Stimulated activated naive CD8-positive, alpha-beta T cell treated with anti-CD3 and anti-CD28 coated beads, Interleukin-15, Interleukin-2, amounts not matched to agents 100 ng/mL and 50 ng/mL, for 24 hours (primary cell): ENCODE measurements at regions not wholly inside any gene's neighbourhood (a gene's known extent, or its start where the extent isn't known, plus 50 kb on each side); places are given as distances from the start of the nearest gene placed in this dataset.
"Not testable (repeated sequence)": the region's sequence is repeated elsewhere in the genome, so short reads cannot be mapped to it uniquely, and the experiment has no call there.

Source experiments
- H3K27ac Mint-ChIP-seq: one replicate; pipeline ENCODE4 v1.8.0; 2021; ENCODE audit warnings: mild to moderate bottlenecking, mixed read lengths
- H3K27me3 Mint-ChIP-seq: one replicate; pipeline ENCODE4 v1.8.0; 2021; ENCODE audit warnings: mixed read lengths
- H3K36me3 Mint-ChIP-seq: one replicate; pipeline ENCODE4 v1.8.0; 2021; ENCODE audit warnings: low read depth, mixed read lengths
- H3K4me1 Mint-ChIP-seq: one replicate; pipeline ENCODE4 v1.8.0; 2021; ENCODE audit warnings: low read depth, mixed read lengths
- H3K4me3 Mint-ChIP-seq: one replicate; pipeline ENCODE4 v1.8.0; 2021; ENCODE audit warnings: mild to moderate bottlenecking, mixed read lengths
- H3K9me3 Mint-ChIP-seq: one replicate; pipeline ENCODE4 v1.8.0; 2021; ENCODE audit warnings: mixed read lengths

DNA sequence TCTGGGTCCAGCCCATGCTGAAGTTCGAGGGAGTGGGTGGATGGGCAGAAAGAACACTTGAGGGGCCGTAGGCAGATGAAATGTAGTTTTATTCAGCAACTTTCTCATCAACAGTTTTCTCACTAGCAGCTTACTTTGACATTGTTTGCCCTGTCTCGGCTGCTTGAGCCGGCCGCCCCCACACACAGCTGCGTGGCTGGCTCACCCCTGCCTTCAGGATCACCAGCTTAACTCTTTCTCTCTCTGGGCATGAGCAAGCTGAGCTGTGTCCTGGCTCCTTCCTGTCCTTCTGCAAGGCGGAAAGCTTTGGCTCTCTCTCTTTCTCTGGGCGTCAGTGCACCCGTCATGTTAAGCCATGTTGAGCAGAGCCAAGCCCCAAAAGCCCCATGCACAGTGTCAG, 104.4 kb upstream of the GNG12 start:
- no peak overlapping the region for H3K4me3 Mint-ChIP-seq
- H3K27me3 Mint-ChIP-seq, result peaks cover 13% of the 10 kb centered on the region
- no peaks in the 10 kb centered on the region for H3K4me1 Mint-ChIP-seq
- H3K27ac Mint-ChIP-seq, result no peak overlapping the region
- H3K9me3 Mint-ChIP-seq, result no peaks in the 10 kb centered on the region
- no peaks in the 10 kb centered on the region for H3K36me3 Mint-ChIP-seq

DNA sequence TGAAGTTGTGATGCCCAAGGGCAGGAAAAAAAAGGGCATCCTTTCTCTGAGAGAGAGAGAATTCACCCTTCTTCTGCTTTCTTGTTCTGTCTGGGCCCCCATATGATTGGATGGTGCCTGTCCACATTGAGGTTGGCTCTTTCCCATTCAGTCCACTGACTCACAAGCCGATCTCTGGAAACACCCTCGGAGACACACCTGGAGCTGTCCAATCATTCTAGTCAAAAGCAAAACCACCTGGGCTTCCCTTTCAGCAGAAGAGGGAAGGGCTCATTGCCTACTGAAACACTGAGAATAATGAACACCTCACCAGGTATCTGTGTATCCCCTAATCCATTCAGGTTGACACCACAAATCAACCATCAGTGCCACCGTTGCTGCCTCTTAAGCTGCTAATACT, 103.7 kb upstream of the GNG12 start:
- Mint-ChIP-seq H3K36me3 (no peaks in the 10 kb centered on the region), H3K4me1 (no peaks in the 10 kb centered on the region), H3K27ac (no peak overlapping the region), H3K4me3 (no peak overlapping the region), H3K9me3 (no peaks in the 10 kb centered on the region), H3K27me3 (peaks cover 17% of the 10 kb centered on the region)

DNA sequence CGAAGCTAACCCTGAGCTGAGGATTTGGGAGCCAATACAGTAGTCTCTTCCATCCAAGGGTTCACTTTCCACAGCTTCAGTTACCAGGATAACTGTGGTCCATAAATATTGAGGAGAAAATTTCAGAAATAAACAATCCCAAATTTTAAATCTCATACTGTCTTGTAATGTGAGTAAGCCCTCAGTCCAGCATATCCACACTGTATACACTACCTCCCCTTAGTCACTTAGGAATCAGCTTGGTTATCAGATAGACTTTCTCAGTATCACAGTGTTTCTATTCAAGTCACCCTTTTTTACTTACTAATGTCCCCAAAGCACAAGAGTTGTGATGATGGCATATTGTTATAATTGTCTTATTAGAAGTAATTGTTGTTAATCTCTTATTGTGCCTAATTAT, 102.3 kb upstream of the GNG12 start:
- Mint-ChIP-seq H3K4me3 (no peak overlapping the region), H3K4me1 (no peaks in the 10 kb centered on the region), H3K36me3 (no peaks in the 10 kb centered on the region), H3K9me3 (no peaks in the 10 kb centered on the region), H3K27me3 (peaks cover 20% of the 10 kb centered on the region), H3K27ac (no peak overlapping the region)

DNA sequence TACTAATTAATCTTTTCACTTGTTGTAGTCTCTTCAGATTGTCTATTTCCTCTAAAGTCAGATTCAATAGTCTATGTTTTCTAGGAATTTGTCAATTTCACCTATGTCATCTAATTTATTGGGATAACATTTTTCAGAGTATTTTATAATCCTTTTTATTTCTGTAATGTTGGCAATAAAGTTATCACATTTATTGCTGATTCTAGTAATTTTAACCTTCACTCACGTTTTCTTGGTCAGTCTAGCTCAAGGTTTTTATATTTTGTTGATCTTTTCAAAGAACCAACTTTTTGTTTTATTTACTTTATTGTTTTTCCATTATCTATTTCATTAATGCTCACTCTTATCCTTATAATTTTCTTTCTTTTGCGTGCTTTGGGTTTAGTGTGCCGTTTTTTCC, 97.9 kb upstream of the GNG12 start:
- H3K27me3 Mint-ChIP-seq, result peaks cover 18% of the 10 kb centered on the region
- no peak overlapping the region for H3K27ac Mint-ChIP-seq
- H3K4me1 Mint-ChIP-seq, result no peaks in the 10 kb centered on the region
- H3K9me3 Mint-ChIP-seq, result no peaks in the 10 kb centered on the region
- H3K36me3 Mint-ChIP-seq, result no peaks in the 10 kb centered on the region
- H3K4me3 Mint-ChIP-seq, result no peak overlapping the region

DNA sequence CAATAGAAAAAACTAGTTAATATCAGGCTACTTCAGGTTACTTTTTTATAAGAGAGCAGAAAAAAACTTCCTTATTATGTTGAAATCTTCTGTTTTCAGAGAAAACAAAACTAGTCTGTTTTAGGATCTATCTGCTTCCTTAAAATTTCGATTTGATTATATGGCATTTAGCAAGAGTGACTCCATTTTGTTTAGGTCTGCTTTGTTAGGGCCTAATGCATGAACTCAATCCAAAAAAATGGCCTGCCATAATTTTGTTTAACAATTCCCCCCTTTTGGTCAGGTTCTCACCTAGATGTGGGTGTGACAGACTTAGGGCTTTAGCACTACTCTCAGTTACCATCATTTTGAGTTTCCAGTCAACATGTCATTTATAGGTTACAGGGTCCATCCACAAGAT, 89.8 kb upstream of the GNG12 start:
- no peaks in the 10 kb centered on the region for H3K9me3 Mint-ChIP-seq
- H3K4me1 Mint-ChIP-seq, result no peaks in the 10 kb centered on the region
- no peak overlapping the region for H3K27ac Mint-ChIP-seq
- H3K27me3 Mint-ChIP-seq, result peaks cover 3% of the 10 kb centered on the region
- H3K4me3 Mint-ChIP-seq, result no peak overlapping the region
- H3K36me3 Mint-ChIP-seq, result no peaks in the 10 kb centered on the region

DNA sequence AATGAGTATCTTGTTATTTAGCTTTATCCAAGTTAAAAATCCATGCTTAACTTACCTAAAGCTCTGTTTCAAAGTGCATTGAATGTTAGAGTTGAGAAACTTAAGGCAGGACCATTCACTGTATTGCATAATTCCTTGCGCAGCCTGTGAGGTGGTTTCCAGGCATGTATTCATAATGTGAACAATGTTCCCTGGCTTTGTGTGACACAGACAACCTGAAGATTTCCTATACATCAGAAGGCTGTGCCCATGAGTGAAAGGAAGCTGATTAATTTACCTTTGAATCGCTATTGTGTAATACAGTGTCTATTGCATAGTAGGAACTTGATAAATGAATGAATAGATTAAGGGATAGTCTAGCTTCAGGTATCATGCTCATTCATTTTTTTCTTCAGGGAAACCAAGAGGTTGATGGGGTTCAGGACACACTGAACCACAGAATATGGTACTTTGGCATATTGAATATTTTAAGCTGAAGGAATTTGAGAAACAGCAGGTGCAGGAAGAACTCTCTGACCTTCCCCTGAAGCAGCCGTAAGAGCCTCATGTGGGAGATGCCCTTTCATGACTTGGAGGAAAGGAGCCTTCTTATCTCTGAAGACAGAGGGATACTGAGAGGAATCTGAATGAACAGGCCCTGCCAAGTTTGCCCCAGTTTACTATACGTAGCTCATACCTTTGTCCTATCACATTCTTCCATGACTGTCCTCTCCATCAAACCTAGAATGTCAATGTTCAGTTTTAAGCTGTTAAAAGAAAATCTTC, 88.6 kb upstream of the GNG12 start:
- H3K4me3 Mint-ChIP-seq, result no peak overlapping the region
- H3K27ac Mint-ChIP-seq, result no peak overlapping the region
- H3K27me3 Mint-ChIP-seq, result peaks cover 3% of the 10 kb centered on the region
- no peaks in the 10 kb centered on the region for H3K36me3 Mint-ChIP-seq
- H3K9me3 Mint-ChIP-seq, result no peaks in the 10 kb centered on the region
- no peaks in the 10 kb centered on the region for H3K4me1 Mint-ChIP-seq

DNA sequence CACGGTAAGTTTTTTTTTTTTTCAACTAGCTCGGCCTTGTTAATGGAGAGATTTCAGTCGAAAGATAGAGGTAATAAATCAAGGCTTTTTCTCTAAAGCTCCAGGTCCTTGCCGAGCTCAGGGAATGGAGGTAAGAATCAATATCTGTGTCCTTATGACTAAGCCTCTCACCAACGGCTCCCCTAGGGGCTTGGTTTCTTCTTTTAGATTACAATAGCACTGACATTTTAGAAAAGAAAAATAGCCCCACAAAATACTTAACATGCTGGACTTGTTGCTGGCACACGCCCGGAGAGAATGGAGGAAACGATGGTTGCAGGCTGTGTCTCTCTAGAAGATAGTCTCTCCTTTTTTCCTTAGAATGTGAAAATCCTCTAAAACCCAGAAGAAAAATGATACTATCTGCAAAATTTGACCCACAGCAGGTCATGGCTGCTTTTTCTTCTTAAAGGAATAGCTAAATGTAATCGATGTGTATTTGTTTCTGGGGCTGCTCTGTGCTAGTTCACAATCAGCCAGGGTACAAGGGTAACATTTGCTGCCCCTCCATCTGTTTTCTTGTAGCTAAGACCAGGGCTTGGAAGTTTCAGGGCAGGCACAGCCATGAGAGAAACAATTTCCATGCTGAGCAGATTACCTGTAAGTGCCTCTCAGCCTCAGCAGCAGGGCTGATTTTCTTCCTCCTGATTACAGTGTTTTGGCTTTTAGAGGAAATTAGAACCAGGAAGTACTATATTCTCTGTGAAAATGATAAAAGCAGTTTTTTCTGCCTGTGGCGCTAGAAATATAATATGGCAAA, 86.2 kb upstream of the GNG12 start:
- Mint-ChIP-seq H3K27me3 (peaks cover 3% of the 10 kb centered on the region), H3K36me3 (no peaks in the 10 kb centered on the region), H3K27ac (no peak overlapping the region), H3K4me1 (no peaks in the 10 kb centered on the region), H3K4me3 (no peak overlapping the region), H3K9me3 (no peaks in the 10 kb centered on the region)

DNA sequence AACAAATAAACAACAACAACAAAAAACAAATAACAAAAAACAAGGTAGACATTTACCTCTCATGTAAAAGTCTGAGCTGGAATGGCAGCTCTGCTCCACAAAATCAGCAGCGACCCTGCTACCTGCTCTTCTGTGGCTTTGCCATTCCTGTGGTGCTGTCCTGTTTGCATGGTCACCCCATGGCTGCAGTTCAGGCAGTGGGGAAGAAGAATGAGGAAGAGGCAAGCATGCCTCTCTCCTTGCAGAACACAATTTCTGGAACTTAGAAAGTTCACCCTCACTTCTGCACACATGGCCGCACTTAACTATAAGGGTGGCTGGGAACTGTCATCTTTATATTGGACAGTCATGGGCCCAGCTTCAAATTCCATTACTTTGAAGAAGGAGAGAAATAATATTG, 84.8 kb upstream of the GNG12 start:
- no peaks in the 10 kb centered on the region for H3K4me1 Mint-ChIP-seq
- H3K4me3 Mint-ChIP-seq, result no peak overlapping the region
- peaks cover 3% of the 10 kb centered on the region for H3K27me3 Mint-ChIP-seq
- no peaks in the 10 kb centered on the region for H3K9me3 Mint-ChIP-seq
- H3K36me3 Mint-ChIP-seq, result no peaks in the 10 kb centered on the region
- no peak overlapping the region for H3K27ac Mint-ChIP-seq

DNA sequence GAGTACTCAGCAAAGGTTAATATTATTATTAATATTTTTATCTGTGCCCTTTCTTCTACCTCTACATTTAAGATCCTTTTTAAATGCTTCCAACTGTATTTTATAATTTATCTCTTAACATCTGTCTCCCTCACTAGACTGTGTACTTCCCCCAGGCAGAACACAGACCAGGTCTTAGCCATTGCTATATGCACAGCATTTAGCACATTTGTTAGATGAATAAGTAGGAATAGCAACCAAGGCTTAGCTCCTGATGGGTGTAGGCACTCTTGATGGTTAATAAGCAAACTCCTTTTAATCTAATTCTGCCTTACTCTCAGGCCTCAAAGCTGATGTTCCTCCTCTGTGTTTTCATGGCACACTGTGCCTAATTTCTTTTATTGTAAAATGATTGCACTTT, 83.7 kb upstream of the GNG12 start:
- H3K36me3 Mint-ChIP-seq, result no peaks in the 10 kb centered on the region
- H3K9me3 Mint-ChIP-seq, result no peaks in the 10 kb centered on the region
- H3K4me3 Mint-ChIP-seq, result no peak overlapping the region
- peaks cover 3% of the 10 kb centered on the region for H3K27me3 Mint-ChIP-seq
- H3K4me1 Mint-ChIP-seq, result no peaks in the 10 kb centered on the region
- no peak overlapping the region for H3K27ac Mint-ChIP-seq

DNA sequence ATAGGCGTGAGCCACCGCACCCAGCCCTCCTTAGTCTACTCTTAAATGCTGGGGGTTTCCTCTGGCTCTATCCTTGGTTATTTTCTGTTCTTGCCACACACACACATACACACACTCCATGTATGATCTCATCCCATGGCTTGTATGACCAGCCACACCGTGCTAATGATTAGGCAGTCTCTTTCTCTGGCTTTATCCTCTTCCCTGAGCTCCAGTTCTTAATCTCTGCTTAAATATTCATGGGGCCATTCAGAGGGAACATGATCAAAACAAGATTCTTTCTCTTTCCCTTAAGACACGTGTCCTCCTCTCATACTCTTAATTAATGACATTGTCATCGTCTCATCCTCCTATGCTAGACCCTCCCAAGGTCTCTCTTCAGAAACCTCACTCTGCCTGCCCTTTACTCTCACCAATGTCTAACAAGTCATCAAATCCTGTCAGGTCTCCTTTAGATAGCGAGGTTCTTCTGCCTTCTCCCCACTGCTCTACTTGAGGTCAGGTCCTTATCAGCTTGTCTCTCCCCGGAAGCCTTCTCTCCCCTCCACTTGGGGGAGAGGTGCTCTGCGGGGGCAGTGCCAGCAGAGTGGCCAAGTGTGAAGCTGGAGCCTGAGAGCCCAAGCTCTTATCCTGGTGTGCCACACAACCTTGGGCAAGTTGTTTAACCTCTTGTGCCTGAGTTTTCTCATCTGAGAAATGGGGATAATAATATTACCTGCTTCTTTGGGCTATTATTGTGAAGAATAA, 83.0 kb upstream of the GNG12 start:
- Mint-ChIP-seq H3K4me1 (no peaks in the 10 kb centered on the region), H3K9me3 (no peaks in the 10 kb centered on the region), H3K36me3 (no peaks in the 10 kb centered on the region), H3K27me3 (peaks cover 3% of the 10 kb centered on the region), H3K4me3 (no peak overlapping the region), H3K27ac (no peak overlapping the region)

DNA sequence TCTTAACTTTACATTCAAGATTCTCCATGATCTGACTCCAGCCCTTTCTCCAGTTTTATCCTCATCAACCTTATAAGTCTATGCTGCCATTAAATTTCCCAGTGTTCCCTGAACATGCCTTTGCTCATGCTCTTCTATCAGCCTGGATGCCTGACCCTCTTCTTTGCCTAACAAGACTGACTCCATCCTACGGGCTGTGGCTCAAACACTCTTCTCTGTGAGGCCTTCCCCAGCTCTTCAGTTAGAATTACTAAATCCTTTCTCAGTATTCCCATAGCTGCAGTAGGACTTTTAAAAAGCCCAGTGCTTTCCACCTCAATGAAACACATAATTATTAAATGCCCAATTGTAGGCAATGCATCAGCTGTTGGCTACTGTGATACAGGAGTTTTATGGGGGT, 76.5 kb upstream of the GNG12 start:
- Mint-ChIP-seq H3K9me3 (no peaks in the 10 kb centered on the region), H3K36me3 (no peaks in the 10 kb centered on the region), H3K27ac (no peak overlapping the region), H3K27me3 (peaks cover 3% of the 10 kb centered on the region), H3K4me1 (no peaks in the 10 kb centered on the region), H3K4me3 (no peak overlapping the region)

DNA sequence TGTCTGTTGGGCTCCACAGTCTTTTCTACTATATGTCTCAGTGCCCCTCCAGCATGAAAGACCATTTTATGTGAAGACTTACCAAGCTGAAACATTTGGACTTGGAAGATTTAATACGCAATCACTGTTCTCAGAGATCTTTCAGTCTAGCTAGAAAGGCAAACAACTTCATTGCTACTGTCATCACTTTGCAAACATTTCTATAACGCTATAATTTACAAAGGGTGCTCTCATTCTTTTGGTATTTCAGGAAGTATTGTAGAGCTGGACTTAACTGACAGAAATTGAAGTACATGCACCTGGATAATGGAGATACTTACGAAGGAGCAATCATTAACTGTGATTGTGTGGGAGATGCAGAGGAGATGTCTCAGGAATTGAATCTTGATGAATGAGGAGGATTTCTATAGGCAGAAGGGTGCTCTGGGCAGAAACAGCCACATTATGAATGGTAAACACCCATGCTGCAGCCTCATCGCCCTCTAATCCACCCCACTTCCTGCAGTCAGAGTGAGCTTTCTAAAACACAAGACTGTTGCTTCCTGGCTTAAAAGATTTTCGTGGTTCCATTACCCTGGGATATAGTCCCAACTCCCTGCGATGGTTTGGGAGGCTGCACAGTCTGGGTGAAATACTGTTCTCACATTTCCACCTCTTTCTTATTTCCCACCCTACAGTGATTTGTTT, 75.1 kb upstream of the GNG12 start:
- peaks cover 3% of the 10 kb centered on the region for H3K9me3 Mint-ChIP-seq
- H3K27me3 Mint-ChIP-seq, result peaks cover 3% of the 10 kb centered on the region
- H3K4me1 Mint-ChIP-seq, result no peaks in the 10 kb centered on the region
- H3K27ac Mint-ChIP-seq, result no peak overlapping the region
- H3K4me3 Mint-ChIP-seq, result no peak overlapping the region
- no peaks in the 10 kb centered on the region for H3K36me3 Mint-ChIP-seq

DNA sequence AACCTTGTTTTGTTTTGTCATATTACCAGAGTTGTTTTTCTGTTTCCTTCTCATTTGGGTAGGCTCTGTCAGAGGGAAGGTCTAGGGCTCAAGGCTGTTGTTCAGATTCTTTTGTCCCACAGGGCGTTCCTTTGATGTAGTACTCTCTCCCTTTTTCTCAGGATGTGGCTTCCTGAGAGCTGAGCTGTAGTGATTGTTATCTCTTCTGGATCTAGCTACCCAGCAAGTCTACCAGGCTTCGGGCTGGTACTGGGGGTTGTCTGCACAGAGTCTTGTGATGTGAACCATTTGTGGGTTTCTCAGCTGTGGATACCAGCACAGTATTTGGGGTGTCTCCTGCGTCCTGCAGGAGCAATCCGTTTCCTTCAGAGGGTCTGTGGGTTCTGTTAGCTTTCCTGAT, 74.2 kb upstream of the GNG12 start:
- not testable (repeated sequence) for H3K36me3 Mint-ChIP-seq, H3K4me1 Mint-ChIP-seq, H3K27me3 Mint-ChIP-seq, H3K9me3 Mint-ChIP-seq, H3K27ac Mint-ChIP-seq, H3K4me3 Mint-ChIP-seq

DNA sequence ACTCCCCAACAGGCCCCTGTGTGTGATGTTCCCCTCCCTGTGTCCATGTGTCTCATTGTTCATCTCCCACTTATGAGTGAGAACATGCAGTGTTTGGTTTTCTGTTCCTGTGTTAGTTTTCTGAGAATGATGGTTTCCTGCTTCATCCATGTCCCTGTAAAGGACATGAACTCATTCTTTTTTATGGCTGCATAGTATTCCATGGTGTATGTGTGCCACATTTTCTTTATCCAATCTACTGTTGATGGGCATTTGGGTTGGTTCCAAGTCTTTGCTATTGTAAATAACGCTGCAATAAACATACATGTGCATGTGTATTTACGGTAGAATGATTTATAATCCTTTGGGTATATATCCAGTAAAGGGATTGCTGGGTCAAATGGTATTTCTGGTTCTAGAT, 72.7 kb upstream of the GNG12 start:
- H3K36me3 Mint-ChIP-seq, H3K27ac Mint-ChIP-seq, H3K4me3 Mint-ChIP-seq, H3K4me1 Mint-ChIP-seq, H3K9me3 Mint-ChIP-seq, H3K27me3 Mint-ChIP-seq: not testable (repeated sequence)
